ENCODE measurements at regions not wholly inside any gene's neighbourhood (a gene's known extent, or its start where the extent isn't known, plus 50 kb on each side); places are given as distances from the start of the nearest gene placed in this dataset.

DNA sequence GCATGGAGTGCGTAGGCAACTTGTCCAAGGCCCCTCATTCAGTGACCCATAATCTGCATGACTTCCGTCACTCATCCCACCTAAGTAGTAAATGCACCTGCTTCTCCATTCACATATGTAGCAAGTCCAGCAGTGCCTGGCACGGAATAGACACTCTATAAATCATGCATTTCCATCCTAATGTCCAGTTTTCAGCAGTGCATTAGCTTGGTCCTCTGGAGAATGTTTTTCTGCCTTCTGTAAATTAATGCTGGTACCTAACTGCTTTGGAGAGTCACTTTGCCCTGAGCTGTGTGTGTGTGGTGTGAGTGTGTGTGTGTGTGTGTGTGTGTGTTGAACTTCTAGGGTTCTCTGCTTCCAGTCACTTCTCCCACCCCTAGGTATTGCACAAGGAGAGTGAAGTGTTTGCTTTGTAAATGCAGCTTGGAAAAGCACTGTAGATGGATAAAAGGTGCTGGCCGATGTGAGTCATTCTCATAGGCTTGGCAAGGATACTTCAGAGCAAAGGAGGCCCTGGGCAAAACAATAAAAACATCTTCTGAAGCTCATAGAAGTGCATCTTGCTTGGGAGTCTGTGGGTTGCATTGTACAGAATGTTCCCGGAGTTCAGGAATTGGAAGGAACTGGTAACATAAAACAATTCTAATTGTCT is 181.8 kb downstream of the KATNAL1 start:
- no peak for DNase-seq

DNA sequence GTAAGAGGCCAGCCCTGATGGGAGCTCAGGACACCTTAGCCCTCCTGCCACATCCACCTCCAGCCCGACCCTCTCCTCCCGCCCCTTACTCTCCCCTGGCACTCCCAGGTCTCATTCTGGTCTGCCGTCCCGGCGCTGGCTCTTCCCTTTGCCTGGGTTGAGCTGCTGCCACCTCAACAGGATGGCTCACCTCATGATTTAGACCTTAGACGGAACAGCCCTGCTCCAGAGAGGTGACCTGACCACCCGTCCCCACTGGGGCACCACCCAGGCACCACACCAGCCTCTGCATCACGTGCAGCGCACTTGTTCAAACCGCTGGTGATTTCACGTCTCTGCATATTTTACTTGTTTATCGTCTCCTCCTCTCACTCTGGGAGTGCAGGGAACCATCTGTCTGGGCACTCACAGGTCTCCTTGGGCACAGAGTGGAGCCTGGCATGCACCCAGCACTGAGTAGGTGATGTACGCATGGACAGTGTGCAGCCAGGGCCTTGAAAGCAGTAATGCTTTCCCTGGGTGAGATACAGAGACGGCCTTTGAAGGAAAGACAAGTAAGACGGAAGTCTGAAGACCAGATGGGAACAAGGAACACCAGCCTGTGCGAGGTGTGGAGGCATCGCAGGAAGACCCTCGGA is 183.1 kb downstream of the KATNAL1 start:
- no peak for DNase-seq

DNA sequence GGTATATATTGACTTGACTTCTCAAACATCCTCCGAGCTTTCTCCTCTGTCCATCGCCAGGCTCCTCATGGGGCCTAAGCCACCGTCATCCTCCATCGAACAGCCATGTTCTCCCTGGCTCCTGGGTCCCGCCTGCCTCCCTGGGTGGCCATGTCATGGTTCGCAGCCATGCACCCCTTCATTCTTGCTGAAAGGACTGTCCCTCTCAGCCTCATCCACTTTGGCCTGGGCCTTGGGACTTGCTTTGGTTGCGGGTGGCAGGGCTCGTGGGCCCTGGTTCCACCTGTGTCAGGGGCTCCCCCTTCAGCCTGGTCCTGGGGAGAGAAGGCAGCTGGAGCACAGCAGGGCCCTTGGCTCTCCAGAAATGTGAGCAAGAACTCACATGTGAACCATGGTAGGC is 183.8 kb downstream of the KATNAL1 start:
- no peak for DNase-seq

DNA sequence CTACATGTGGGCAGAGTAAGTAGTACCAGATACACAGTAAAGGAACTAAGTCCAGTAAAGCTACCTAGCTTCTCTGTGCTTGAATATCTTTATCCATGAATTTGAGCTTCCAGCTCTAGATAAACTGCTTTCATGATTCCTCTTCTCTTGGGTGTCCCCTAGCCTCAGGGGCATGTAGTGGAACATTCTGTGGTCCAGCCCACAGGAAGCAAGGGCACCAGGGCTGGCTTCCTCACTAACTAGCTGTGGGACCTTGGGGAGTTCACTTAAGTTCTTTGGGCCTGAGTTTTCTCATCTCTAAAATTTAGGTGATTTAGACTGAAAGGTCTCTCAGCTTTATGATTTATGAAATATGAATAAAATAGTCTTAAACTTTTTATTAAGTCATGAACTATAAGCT is 185.7 kb downstream of the KATNAL1 start:
- no peak for DNase-seq

DNA sequence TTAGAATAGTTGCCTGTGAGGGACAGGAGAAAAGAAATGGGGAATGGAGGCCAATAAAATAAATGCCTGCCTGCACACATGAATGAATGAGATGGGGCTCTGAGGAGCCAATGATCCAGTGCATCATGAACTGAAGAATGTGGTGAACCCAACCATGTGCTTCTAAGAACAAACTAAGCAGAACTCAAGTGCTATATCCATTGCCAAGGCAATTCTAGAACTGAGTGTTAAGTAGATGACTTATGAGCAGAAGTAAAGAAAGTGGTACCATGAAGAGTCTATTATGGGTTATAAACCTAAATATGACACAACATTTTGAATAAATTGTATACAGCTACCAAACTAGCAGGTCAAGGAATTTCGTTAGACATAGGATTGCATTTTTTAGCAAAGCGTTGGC is 186.1 kb downstream of the KATNAL1 start:
- DNase-seq = no peak

DNA sequence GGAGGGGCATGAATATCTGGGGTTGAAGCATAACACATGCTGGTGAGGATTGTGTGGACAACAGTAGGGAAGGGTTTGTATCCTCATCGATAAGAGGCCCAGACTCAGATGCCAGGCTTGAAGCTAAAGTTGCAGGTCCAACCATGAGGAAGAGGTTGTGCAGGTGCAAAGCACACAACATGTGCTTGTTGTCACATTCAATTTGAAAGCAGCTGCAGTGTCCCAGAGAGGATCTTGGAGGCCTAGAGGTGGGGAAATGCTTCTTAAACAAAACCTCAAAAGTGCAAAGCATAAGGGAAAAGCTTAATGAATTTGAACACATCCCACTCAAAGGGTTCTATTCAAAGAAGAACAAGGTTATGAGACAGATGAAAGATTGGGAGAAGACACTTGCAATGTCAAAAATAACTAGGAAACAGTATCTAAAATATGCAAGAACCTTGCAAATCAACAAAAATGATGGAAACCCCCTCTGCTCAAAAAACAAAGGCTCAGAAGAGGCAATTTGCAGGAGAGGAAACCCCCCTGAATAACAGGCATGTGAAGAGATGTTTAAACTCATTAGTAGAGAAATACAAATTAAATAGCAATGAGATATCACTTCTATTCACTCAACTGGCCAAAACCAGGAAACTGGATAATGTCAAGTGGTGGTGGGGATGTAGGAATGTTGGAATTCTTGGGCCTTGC is 187.1 kb downstream of the KATNAL1 start:
- no peak for DNase-seq

DNA sequence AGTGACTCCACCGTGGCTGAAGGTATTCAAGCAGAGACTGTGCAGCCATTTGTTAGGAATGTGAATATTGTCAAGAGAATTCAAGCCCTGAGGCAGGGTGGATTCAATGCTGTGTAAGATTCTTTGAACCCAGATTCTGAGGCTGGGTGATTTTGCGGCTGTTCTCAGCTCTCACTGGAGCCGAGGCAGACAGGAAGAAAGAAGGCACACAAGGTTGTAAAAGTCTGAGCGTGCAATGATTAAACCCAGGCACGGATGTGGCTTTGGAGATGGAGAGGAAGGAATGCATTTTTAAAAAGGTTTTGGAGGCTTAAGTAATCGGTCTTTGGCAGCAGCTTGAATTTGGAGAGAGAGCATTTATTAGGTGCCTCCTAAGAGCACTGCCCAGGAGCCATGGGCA is 187.9 kb downstream of the KATNAL1 start:
- DNase-seq = no peak

DNA sequence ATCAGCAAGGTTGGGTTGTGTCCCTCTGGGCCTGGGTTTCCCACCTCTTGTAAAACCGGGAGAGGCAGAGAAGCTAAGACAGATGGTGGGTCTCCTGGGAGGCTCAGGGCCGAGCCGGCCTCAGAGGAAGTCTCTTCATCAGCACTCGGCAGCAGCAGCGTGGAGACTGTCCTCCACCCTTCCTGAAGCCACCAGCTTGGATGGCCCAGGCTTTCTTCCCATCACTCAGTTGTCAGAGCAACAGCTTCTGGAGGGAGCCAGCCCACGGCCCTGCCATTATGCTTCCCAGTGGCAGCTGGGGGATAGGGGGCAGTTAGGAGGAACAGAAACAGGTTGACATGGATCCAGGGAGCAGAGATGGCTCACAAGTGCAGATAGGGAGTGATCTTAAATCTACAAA is 191.0 kb downstream of the KATNAL1 start:
- DNase-seq = no peak

DNA sequence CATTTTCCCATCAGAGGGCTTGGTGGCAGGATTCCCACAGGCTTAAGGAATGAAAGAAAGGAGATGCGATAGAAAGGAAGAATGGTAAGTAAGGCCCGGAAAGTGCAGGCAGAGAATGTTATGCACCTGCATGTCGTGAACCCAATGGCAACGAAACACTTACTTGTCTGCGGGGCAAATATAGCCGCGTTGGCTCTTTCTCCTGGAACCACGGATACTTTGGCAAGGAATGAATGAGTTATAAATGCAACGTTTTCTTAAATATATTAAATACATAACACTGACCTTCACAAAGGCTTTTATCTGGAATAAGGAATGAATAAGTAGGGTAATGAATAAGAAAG is 192.1 kb downstream of the KATNAL1 start:
- DNase-seq = no peak

DNA sequence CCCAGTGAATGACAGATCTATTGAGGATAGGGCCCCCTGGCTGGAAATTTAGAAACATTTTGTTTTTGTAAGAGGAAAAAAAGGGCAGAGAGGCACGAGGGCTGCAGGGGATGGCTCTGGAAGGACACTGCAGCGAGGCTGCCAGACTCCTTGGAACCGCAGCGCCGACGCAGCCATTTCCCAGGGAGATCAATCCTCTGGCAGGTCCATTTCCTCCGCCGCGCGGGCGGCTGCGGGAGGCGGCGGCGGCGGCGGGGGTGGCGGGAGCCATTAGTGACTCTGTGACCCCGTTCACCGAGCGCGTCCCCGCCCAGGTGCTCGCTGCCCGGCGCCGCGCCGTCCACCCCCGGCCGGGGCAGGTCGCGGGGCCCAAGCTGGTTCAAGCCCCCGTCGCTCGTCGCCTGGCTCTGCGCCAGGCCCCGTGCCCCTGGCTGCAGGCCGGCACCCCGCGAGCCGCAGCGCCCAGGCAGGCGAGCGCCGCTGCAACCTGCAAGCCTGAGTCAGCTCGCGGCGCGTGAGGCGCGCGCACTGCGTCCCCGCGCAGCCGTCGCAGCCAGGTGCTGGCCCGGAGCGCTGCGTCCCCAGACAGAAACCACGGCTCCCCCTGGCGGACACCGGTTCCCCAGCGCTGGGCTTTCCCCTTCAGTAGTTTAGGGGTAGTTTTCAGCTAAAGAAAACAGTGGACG is 192.6 kb downstream of the KATNAL1 start:
- DNase-seq = peak; percentile 87

DNA sequence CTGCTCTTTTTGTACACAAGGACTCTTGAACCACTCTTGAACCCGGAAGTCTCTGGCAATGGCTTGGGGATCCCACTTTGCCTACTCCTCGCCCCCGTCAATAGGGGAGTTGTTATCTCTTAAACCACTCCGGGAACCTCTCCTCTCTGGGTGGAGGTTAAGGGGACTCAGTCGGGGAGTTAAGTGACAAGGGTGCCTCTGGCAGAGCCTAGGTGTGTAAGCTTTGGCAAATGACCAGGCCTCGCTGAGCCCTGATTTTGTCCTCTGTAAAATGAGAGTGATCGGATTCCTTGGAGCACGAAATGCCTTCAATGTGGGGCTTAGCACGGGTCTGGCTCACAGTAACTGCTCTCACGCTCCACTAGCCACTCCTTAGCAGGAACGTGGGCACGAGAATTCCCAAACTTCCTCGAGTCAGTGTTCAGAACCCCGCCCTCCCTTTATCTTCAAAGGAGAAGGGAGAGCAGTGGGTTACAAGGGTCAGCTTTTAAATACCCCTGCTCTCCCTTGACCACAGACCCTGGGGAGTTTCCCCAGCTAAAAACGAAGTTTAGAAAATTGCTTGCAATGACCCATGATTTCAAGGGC is 193.3 kb downstream of the KATNAL1 start:
- DNase-seq = no peak

DNA sequence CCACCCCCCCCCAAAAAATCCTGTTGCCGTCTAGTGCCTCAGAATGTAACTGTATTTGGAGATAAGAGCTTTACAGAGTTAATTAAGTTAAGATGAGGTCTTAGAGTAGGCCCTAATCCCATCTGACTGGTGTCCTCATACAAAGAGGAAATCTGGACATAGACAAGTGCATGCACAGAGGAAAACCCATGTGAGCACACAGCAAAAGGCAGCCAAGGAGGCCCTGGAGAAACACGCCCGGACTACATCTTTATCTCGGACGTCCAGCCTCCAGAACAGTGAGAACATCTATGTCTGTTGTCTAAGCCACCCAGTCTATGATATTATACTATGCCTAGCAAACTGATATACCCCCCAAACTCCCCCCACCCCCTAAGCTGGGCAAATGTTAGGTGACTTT is 193.8 kb downstream of the KATNAL1 start:
- no peak for DNase-seq

DNA sequence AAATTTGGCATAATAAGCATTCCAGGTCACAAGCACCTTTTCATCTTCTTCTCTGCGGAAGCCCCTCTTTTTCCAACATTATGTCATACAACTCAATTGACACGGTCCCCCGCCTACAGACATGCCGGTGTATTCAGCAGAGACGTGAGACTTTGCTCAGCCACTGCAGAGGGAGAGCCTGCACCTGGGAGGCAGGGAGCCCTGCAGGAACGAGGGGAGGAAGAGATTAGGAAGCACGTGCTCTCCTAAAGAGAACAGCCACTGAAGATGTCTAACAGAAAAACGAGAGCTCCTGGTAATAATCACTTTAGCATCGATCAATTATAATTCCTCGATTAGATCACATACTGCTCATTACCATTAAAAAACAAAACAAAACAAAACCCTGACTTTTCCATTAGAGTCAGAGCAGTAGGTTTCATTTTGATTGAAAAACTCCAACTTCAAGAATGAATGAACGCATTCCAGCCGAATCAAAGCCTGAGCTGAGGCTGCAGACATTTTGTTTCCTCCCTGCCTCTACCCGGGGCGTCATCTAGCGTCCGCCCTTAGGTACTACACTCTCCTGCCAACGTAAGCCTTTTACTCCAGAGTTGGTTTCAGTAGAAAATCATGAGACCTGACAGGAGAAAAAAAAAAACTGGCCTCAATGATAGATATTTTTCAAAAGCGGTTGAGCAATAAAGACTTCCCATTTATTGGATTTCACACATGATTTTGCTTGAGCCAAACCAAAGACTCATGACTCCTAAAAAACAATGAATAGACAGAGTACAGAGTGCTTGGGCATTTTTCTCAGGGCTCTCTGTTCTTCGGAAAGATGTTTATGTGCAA is 194.5 kb downstream of the KATNAL1 start:
- DNase-seq = peak; percentile 83

DNA sequence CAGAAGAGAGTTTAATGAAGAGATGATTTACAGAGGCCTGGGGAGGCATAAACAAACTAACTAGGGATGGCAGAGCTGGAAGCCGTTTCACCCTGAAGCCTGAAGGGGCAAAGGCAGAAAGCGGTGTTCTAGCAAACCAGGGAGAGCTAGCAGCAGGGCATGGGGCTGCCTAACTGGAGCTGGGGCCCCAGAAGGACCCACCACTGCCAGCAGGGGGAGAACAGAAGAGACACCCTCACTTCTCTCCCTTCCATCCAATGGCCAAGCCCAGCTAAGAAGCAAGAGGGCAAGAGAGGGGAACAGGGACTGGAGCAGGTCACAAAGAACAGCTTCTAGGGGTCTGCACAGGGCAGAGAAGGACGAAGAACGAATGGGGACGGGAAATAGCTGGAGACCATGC is 195.5 kb downstream of the KATNAL1 start:
- DNase-seq = no peak

DNA sequence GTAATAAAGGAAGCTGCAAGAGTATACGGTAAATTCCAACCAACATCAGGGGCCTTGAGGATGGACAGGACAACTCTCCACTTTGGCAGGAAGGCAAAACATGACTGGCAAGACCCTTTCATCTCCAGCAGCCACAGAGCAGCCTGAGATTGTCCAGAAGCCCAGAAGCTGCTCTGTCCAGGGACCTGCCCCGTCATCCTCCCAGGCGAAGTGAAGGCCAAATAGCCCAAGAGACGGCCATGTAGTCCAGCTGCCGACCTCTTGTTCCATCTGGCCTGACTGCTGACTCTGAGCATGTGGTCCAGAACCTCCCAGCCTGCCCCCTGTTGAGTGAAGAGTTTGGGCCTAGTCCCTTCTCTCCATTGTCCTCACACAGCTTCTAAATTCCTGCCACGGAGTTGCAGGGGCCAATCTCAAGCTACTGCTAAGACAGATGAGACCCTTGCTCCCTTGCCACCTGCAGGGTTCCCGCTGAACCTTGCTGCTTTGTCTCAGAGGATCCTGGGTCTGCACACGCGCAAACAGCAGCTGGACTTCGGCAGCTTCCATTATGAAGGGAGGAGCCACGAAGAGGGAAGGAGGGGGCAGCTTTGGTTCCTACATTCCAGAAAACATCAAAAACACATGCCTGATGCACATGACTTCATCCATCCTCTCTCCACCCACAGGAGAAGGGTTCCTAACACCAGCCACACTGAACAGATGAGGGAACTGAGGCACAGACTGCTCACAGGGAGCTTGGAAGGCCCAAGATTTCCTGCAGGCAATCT is 196.9 kb downstream of the KATNAL1 start:
- no peak for DNase-seq

DNA sequence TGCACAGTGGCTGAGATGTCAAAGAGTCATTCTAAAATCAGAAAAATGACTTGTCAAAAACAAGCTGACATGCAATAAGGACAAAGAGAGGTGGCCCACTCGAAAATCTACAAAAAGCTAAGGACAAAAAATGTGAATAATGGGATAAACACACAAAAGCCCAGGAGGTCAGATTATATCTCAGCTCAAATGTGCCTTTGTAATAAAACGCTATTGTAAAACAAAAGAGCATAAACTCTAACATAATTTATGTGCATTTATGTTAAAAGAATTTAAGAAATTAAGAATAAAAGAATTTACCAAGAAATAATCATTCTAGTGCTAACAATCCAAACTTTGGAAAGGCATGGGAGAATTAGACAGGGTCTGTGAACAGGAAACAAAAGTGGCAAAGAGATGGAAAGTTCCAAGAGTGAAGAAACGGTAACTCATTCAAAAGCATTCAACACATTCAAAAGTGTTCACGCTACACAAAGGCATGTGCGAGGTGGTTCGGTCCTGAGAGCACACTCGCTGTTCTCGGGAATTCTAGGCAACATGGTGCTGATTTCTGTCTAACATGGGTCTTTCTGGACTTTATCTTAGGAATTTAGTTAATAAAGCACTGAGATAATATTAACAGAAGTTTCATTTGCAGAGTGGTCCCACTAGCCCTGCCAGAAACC is 197.7 kb downstream of the KATNAL1 start:
- no peak for DNase-seq

DNA sequence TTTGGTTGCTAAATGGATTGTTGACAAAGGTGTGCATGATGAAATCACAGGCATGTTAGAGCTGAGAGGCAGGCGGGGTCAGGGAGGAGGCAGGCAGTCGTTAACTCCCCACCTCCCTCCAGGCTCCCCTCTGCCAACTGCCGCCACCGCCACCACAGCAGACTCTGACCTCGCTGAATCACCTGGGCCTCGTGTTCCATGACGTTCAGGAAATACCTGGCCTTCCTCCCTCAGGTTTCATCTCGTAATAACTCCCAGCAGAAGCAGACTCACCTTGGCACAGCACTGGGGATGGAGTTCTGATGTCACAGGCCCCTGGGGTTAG is 198.5 kb downstream of the KATNAL1 start:
- DNase-seq = no peak

DNA sequence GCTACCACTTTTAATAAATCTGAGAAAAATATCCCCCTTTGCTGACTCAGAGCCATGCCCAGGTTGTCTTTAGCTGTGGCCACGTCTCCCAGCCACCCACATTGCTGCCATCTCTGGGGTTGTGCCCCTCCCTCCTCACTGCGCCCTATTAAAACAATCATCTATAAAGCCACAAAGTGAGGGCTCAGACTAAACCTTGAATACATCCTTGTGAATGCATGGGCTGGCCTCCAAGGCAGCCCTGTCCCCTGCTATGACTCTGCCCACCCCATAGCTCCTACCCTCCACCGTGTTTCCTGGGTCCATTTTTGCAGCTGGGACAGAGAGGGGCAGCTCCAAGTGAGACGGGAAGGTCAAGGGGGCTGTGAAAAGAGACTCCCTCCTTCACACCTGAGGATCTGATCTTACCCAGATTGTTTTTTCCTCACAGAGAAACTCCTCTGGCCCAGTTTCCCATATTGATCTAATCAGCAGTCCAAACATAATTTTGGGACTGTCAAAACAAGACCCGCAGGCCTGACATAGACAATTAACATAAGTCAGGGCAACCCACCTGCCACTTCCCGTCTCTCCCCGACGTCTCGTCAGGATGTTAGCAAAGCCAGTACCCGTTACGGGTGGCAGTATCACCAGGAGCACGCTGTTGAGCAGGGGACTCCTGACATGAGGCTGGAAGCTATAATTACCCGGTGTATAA is 199.0 kb downstream of the KATNAL1 start:
- DNase-seq = no peak

DNA sequence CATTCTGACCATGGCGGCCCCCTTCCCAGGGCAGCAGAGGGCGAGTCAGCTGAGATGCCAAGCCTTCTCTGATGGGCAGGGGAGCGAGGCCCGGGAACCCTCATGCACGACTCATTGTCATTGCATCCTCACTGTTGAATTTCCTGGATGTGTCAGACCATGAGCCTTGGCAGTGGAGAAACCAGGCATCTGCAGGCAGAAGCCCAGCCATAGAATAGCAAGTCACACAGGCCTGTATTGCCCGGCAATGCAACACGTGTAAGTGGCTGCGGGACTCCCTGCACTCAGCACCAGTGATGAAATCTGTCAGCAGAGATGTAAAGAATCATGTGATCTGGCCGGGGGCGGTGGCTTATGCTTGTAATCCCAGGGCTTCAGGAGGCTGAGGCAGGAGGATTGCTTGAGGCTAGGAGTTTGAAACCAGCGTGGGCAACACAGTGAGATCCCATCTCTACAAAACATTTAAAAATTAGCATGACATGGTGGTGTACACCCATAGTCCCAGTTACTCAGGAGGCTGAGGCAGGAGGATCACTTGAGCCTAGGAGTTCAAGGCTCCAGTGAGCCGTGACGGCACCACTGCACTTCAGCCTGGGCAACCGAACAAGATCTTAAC is 199.7 kb downstream of the KATNAL1 start:
- DNase-seq = no peak

DNA sequence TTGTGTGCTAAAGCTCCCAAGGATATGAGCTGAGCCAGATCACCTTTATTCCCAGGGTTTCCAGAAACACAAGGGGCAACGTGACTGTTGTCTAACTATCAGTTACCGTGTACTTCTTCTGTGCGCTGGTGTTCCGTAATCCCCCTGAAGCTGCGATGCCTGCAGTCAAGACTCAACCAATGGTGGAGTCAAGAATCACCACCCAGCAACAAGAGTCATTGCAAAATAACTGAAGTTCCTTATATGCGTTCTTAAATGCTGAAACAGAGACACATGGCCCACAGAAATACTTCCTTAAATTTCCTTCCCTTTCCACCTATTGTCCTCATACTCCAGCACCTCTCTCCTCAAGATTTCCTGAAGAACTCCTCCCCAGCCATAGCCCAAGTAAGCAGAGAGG is 200.2 kb downstream of the KATNAL1 start:
- no peak for DNase-seq
